SK-N-SH treated with all-trans-retinoic acid at 6 μM for 48 hours (cell line): ENCODE measurements at regions not wholly inside any gene's neighbourhood (a gene's known extent, or its start where the extent isn't known, plus 50 kb on each side); places are given as distances from the start of the nearest gene placed in this dataset.

Source experiments
- ATAC-seq: fragments of 200-7000 bp; cut with Tn5 transposase; 3 replicates; pipeline ENCODE4 v1.9.1; 2020; ENCODE audit warnings: mild to moderate bottlenecking, moderate library complexity
- ARNTL ChIP-seq: fragments of 450-650 bp; formaldehyde crosslinking; IDR thresholded peaks from 2 replicates; pipeline ENCODE4 v1.5.0; 2020; ENCODE audit warnings: low read depth, mild to moderate bottlenecking, moderate library complexity, borderline replicate concordance
- CSDC2 ChIP-seq: fragments of 250-450 bp; sonication (Bioruptor Pico); IDR thresholded peaks from 2 replicates; pipeline ENCODE4 v1.5.0; 2020; ENCODE audit warnings: mild to moderate bottlenecking, moderate library complexity
- ESRRG ChIP-seq: fragments of 250-450 bp; sonication (Bioruptor Pico); IDR thresholded peaks from 2 replicates; pipeline ENCODE4 v1.6.1; 2021; ENCODE audit warnings: mild to moderate bottlenecking
- GLIS3 ChIP-seq: fragments of 250-450 bp; sonication (Bioruptor Pico); IDR thresholded peaks from 2 replicates; pipeline ENCODE4 v1.5.0; 2020; ENCODE audit warnings: mild to moderate bottlenecking, moderate library complexity
- OSR1 ChIP-seq: fragments of 250-450 bp; sonication (Bioruptor Pico); IDR thresholded peaks from 2 replicates; pipeline ENCODE4 v1.8.0; 2022; ENCODE audit warnings: moderate library complexity, mild to moderate bottlenecking, inconsistent platforms
- PPARA ChIP-seq: fragments of 250-450 bp; sonication (Bioruptor Pico); IDR thresholded peaks from 2 replicates; pipeline ENCODE4 v1.5.0; 2020; ENCODE audit warnings: mild to moderate bottlenecking, borderline replicate concordance
- RARB ChIP-seq: fragments of 250-450 bp; sonication (Bioruptor Pico); IDR thresholded peaks from 2 replicates; pipeline ENCODE4 v1.8.0; 2021; ENCODE audit warnings: mild to moderate bottlenecking, moderate library complexity
- SNAI2 ChIP-seq: fragments of 250-450 bp; sonication (Bioruptor Pico); IDR thresholded peaks from 2 replicates; pipeline ENCODE4 v1.5.0; 2020; ENCODE audit warnings: mild to moderate bottlenecking, moderate library complexity
- TOX ChIP-seq: fragments of 250-450 bp; sonication (Bioruptor Pico); IDR thresholded peaks from 2 replicates; pipeline ENCODE4 v1.8.0; 2021; ENCODE audit warnings: mild to moderate bottlenecking, moderate library complexity, borderline replicate concordance
- ZC3H10 ChIP-seq: fragments of 250-450 bp; sonication (Bioruptor Pico); IDR thresholded peaks from 2 replicates; pipeline ENCODE4 v1.5.1; 2021; ENCODE audit warnings: mild to moderate bottlenecking, moderate library complexity
- ZFP3 ChIP-seq: fragments of 250-450 bp; sonication (Bioruptor Pico); IDR thresholded peaks from 2 replicates; pipeline ENCODE4 v1.5.0; 2020; ENCODE audit warnings: mild to moderate bottlenecking, moderate library complexity
- ZNF565 ChIP-seq: fragments of 450-650 bp; formaldehyde crosslinking; conservative IDR thresholded peaks from 2 replicates; pipeline ENCODE4 v1.5.0; 2020; ENCODE audit warnings: low read depth, mild to moderate bottlenecking, moderate library complexity
- ZNF70 ChIP-seq: fragments of 450-650 bp; formaldehyde crosslinking; IDR thresholded peaks from 2 replicates; pipeline ENCODE4 v1.5.0; 2020; ENCODE audit warnings: mild to moderate bottlenecking, moderate library complexity
- ZNF8 ChIP-seq: fragments of 450-650 bp; formaldehyde crosslinking; IDR thresholded peaks from 2 replicates; pipeline ENCODE4 v1.5.0; 2020; ENCODE audit warnings: mild to moderate bottlenecking, moderate library complexity
- TF ChIP-seq, protein P1 (sequence below): fragments of 250-450 bp; sonication (Bioruptor Pico); IDR thresholded peaks from 2 replicates; pipeline ENCODE4 v1.8.0; 2021; ENCODE audit warnings: low read depth, mild to moderate bottlenecking, moderate library complexity, borderline replicate concordance
- TF ChIP-seq, protein P2 (sequence below): fragments of 250-450 bp; sonication (Bioruptor Pico); IDR thresholded peaks from 2 replicates; pipeline ENCODE4 v1.5.1; 2021; ENCODE audit warnings: mild to moderate bottlenecking, moderate library complexity
- TF ChIP-seq, protein P3 (sequence below): fragments of 250-450 bp; sonication (Bioruptor Pico); IDR thresholded peaks from 2 replicates; pipeline ENCODE4 v1.8.0; 2020; ENCODE audit warnings: mild to moderate bottlenecking, moderate library complexity, borderline replicate concordance
- TF ChIP-seq, protein P4 (sequence below): fragments of 250-450 bp; sonication (Bioruptor Pico); IDR thresholded peaks from 2 replicates; pipeline ENCODE4 v1.5.1; 2020; ENCODE audit warnings: low read depth, mild to moderate bottlenecking, moderate library complexity
- TF ChIP-seq, protein P5 (sequence below): fragments of 250-450 bp; sonication (Bioruptor Pico); IDR thresholded peaks from 2 replicates; pipeline ENCODE4 v1.5.0; 2020; ENCODE audit warnings: mild to moderate bottlenecking, moderate library complexity

DNA sequence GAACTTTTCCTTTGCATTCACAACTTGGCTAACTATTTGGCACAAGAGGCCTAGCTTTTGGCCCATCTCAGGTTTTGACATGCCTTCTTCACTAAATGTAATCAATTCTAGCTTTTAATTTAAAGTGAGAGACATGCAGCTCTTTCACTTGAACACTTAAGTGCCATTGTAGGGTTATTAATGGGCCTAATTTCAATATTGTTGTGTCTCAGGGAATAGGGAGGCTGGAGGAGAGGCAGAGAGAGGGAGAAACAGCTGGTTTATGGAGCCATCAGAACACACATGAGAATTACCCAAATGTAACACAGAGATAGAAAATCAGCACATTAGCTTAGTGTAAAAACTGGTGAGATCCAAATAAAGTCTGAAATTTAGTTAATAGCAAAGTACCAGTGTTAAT lies 157.4 kb downstream of the RPAP3 start:
- TF ChIP-seq, protein P1, sequence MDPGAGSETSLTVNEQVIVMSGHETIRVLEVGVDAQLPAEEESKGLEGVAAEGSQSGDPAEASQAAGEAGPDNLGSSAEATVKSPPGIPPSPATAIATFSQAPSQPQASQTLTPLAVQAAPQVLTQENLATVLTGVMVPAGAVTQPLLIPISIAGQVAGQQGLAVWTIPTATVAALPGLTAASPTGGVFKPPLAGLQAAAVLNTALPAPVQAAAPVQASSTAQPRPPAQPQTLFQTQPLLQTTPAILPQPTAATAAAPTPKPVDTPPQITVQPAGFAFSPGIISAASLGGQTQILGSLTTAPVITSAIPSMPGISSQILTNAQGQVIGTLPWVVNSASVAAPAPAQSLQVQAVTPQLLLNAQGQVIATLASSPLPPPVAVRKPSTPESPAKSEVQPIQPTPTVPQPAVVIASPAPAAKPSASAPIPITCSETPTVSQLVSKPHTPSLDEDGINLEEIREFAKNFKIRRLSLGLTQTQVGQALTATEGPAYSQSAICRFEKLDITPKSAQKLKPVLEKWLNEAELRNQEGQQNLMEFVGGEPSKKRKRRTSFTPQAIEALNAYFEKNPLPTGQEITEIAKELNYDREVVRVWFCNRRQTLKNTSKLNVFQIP (CRISPR knock-in tag): no peak
- no peak for TF ChIP-seq CSDC2 (CRISPR knock-in tag)
- no peak for TF ChIP-seq RARB (CRISPR knock-in tag)
- TF ChIP-seq, protein P2, sequence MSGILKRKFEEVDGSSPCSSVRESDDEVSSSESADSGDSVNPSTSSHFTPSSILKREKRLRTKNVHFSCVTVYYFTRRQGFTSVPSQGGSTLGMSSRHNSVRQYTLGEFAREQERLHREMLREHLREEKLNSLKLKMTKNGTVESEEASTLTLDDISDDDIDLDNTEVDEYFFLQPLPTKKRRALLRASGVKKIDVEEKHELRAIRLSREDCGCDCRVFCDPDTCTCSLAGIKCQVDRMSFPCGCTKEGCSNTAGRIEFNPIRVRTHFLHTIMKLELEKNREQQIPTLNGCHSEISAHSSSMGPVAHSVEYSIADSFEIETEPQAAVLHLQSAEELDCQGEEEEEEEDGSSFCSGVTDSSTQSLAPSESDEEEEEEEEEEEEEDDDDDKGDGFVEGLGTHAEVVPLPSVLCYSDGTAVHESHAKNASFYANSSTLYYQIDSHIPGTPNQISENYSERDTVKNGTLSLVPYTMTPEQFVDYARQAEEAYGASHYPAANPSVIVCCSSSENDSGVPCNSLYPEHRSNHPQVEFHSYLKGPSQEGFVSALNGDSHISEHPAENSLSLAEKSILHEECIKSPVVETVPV: no peak
- TF ChIP-seq ZNF565 (CRISPR knock-in tag): no peak
- TF ChIP-seq, protein P3, sequence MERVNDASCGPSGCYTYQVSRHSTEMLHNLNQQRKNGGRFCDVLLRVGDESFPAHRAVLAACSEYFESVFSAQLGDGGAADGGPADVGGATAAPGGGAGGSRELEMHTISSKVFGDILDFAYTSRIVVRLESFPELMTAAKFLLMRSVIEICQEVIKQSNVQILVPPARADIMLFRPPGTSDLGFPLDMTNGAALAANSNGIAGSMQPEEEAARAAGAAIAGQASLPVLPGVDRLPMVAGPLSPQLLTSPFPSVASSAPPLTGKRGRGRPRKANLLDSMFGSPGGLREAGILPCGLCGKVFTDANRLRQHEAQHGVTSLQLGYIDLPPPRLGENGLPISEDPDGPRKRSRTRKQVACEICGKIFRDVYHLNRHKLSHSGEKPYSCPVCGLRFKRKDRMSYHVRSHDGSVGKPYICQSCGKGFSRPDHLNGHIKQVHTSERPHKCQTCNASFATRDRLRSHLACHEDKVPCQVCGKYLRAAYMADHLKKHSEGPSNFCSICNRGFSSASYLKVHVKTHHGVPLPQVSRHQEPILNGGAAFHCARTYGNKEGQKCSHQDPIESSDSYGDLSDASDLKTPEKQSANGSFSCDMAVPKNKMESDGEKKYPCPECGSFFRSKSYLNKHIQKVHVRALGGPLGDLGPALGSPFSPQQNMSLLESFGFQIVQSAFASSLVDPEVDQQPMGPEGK (CRISPR knock-in tag): no peak
- TF ChIP-seq ZC3H10: no peak
- no peak for TF ChIP-seq OSR1 (CRISPR knock-in tag)
- TF ChIP-seq SNAI2 (CRISPR knock-in tag): no peak
- no peak for TF ChIP-seq ZFP3 (CRISPR knock-in tag)
- TF ChIP-seq, protein P4, sequence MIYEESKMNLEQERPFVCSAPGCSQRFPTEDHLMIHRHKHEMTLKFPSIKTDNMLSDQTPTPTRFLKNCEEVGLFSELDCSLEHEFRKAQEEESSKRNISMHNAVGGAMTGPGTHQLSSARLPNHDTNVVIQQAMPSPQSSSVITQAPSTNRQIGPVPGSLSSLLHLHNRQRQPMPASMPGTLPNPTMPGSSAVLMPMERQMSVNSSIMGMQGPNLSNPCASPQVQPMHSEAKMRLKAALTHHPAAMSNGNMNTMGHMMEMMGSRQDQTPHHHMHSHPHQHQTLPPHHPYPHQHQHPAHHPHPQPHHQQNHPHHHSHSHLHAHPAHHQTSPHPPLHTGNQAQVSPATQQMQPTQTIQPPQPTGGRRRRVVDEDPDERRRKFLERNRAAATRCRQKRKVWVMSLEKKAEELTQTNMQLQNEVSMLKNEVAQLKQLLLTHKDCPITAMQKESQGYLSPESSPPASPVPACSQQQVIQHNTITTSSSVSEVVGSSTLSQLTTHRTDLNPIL (CRISPR knock-in tag): no peak
- no peak for TF ChIP-seq GLIS3
- TF ChIP-seq ZNF8: no peak
- TF ChIP-seq, all 23 proteins: peak for 0
- no peak for ATAC-seq

DNA sequence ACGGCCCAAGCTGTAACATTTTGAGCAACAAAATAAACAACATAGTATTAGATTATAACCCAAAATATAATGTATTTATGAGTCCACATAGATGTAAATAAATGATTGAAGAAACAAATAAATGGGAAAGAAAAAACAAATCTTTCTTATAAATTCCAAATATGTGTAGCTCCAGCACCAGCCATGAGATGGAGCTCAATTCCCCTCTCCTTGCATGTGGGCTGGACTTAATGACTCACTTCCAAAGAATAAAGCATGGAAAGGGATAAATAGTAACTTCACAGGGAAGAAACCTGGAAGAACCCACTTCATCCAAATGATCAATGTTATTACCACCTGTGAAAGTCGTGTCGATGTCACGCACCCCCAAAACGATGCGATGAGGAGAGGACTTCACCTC lies 158.8 kb downstream of the RPAP3 start:
- TF ChIP-seq SNAI2 (CRISPR knock-in tag): no peak
- no peak for TF ChIP-seq TOX (CRISPR knock-in tag)
- TF ChIP-seq RARB (CRISPR knock-in tag): no peak
- no peak for TF ChIP-seq ZFP3 (CRISPR knock-in tag)
- TF ChIP-seq, protein P5, sequence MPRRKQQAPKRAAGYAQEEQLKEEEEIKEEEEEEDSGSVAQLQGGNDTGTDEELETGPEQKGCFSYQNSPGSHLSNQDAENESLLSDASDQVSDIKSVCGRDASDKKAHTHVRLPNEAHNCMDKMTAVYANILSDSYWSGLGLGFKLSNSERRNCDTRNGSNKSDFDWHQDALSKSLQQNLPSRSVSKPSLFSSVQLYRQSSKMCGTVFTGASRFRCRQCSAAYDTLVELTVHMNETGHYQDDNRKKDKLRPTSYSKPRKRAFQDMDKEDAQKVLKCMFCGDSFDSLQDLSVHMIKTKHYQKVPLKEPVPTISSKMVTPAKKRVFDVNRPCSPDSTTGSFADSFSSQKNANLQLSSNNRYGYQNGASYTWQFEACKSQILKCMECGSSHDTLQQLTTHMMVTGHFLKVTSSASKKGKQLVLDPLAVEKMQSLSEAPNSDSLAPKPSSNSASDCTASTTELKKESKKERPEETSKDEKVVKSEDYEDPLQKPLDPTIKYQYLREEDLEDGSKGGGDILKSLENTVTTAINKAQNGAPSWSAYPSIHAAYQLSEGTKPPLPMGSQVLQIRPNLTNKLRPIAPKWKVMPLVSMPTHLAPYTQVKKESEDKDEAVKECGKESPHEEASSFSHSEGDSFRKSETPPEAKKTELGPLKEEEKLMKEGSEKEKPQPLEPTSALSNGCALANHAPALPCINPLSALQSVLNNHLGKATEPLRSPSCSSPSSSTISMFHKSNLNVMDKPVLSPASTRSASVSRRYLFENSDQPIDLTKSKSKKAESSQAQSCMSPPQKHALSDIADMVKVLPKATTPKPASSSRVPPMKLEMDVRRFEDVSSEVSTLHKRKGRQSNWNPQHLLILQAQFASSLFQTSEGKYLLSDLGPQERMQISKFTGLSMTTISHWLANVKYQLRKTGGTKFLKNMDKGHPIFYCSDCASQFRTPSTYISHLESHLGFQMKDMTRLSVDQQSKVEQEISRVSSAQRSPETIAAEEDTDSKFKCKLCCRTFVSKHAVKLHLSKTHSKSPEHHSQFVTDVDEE: no peak
- no peak for TF ChIP-seq ZNF8
- TF ChIP-seq, protein P3 (CRISPR knock-in tag): no peak
- TF ChIP-seq, protein P4 (CRISPR knock-in tag): no peak
- TF ChIP-seq ARNTL: no peak
- TF ChIP-seq ZNF70 (CRISPR knock-in tag): no peak
- TF ChIP-seq, protein P1 (CRISPR knock-in tag): no peak
- TF ChIP-seq GLIS3: no peak
- TF ChIP-seq, protein P2: no peak
- no peak for TF ChIP-seq OSR1 (CRISPR knock-in tag)
- TF ChIP-seq ESRRG (CRISPR knock-in tag): no peak
- no peak for TF ChIP-seq PPARA (CRISPR knock-in tag)
- ATAC-seq: peak; percentile 65
